ENCODE measurements at regions not wholly inside any gene's neighbourhood (a gene's known extent, or its start where the extent isn't known, plus 50 kb on each side); places are given as distances from the start of the nearest gene placed in this dataset.

DNA sequence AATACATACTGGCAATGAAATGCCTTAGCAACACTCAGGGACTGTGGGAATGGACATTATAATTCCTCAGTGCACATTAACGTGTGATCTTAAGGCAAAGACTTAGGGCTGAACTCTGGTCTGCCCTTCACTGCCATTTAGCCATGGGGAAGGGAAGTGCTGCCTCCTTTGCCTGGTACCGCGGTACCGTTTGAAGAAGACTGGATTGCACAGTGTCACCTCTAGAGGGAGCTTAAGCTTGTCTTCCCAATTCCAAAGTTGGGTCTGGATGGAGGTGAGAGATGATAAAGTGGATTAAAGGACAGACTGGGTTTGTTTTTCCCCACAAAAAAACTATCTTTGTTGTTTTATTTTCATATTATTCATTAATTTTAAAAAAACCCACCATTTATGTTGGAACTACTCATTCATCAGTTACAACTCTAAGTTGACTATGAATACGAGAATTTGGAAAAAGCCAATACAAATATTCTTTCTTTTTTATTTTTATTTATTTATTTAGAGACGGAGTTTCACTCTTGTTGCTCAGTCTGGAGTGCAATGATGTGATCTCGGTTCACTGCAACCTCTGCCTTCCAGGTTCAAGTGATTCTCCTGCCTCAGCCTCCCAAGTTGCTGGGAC, 60.0 kb upstream of the SYN2 start:
- TF ChIP-seq, protein P1, sequence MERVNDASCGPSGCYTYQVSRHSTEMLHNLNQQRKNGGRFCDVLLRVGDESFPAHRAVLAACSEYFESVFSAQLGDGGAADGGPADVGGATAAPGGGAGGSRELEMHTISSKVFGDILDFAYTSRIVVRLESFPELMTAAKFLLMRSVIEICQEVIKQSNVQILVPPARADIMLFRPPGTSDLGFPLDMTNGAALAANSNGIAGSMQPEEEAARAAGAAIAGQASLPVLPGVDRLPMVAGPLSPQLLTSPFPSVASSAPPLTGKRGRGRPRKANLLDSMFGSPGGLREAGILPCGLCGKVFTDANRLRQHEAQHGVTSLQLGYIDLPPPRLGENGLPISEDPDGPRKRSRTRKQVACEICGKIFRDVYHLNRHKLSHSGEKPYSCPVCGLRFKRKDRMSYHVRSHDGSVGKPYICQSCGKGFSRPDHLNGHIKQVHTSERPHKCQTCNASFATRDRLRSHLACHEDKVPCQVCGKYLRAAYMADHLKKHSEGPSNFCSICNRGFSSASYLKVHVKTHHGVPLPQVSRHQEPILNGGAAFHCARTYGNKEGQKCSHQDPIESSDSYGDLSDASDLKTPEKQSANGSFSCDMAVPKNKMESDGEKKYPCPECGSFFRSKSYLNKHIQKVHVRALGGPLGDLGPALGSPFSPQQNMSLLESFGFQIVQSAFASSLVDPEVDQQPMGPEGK (CRISPR knock-in tag; IDR thresholded peaks at IDR 0.05; ENCODE audit: borderline replicate concordance) = no peak
- TF ChIP-seq TCF4 (CRISPR knock-in tag; IDR thresholded peaks at IDR 0.05; ENCODE audit: borderline replicate concordance) (no peak), SNAI2 (CRISPR knock-in tag; IDR thresholded peaks at IDR 0.05) (no peak)
- TF ChIP-seq, protein P2, sequence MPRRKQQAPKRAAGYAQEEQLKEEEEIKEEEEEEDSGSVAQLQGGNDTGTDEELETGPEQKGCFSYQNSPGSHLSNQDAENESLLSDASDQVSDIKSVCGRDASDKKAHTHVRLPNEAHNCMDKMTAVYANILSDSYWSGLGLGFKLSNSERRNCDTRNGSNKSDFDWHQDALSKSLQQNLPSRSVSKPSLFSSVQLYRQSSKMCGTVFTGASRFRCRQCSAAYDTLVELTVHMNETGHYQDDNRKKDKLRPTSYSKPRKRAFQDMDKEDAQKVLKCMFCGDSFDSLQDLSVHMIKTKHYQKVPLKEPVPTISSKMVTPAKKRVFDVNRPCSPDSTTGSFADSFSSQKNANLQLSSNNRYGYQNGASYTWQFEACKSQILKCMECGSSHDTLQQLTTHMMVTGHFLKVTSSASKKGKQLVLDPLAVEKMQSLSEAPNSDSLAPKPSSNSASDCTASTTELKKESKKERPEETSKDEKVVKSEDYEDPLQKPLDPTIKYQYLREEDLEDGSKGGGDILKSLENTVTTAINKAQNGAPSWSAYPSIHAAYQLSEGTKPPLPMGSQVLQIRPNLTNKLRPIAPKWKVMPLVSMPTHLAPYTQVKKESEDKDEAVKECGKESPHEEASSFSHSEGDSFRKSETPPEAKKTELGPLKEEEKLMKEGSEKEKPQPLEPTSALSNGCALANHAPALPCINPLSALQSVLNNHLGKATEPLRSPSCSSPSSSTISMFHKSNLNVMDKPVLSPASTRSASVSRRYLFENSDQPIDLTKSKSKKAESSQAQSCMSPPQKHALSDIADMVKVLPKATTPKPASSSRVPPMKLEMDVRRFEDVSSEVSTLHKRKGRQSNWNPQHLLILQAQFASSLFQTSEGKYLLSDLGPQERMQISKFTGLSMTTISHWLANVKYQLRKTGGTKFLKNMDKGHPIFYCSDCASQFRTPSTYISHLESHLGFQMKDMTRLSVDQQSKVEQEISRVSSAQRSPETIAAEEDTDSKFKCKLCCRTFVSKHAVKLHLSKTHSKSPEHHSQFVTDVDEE (CRISPR knock-in tag; IDR thresholded peaks at IDR 0.05) = no peak
